GM12875 (cell line): ENCODE measurements at regions not wholly inside any gene's neighbourhood (a gene's known extent, or its start where the extent isn't known, plus 50 kb on each side); places are given as distances from the start of the nearest gene placed in this dataset.

Experiments used
- H3K4me3 ChIP-seq: one replicate; pipeline ENCODE4 v1.5.1; 2011; ENCODE audit warnings: low read depth, low read length, control low read depth
- TF ChIP-seq, protein P1 (sequence below): IDR thresholded peaks from 2 replicates; pipeline ENCODE4 v1.5.1; 2011; ENCODE audit warnings: low read depth, mild to moderate bottlenecking, control low read depth, inconsistent platforms, low read length, moderate library complexity, borderline replicate concordance; ENCODE audit not compliant: insufficient read depth

- TF ChIP-seq, protein P1, sequence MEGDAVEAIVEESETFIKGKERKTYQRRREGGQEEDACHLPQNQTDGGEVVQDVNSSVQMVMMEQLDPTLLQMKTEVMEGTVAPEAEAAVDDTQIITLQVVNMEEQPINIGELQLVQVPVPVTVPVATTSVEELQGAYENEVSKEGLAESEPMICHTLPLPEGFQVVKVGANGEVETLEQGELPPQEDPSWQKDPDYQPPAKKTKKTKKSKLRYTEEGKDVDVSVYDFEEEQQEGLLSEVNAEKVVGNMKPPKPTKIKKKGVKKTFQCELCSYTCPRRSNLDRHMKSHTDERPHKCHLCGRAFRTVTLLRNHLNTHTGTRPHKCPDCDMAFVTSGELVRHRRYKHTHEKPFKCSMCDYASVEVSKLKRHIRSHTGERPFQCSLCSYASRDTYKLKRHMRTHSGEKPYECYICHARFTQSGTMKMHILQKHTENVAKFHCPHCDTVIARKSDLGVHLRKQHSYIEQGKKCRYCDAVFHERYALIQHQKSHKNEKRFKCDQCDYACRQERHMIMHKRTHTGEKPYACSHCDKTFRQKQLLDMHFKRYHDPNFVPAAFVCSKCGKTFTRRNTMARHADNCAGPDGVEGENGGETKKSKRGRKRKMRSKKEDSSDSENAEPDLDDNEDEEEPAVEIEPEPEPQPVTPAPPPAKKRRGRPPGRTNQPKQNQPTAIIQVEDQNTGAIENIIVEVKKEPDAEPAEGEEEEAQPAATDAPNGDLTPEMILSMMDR = no peak
- H3K4me3 ChIP-seq = no peak overlapping the region
Observed at GRCh38 chr12:111022386-111022785, 102.0 kb upstream of the MYL2 start.

GRCh38 chr12:111014547-111014946, 94.2 kb upstream of the MYL2 start:
- no peak overlapping the region for H3K4me3 ChIP-seq
- TF ChIP-seq, protein P1 = no peak

GRCh38 chr12:111012918-111013317, 92.5 kb upstream of the MYL2 start:
- TF ChIP-seq, protein P1 = no peak

DNA sequence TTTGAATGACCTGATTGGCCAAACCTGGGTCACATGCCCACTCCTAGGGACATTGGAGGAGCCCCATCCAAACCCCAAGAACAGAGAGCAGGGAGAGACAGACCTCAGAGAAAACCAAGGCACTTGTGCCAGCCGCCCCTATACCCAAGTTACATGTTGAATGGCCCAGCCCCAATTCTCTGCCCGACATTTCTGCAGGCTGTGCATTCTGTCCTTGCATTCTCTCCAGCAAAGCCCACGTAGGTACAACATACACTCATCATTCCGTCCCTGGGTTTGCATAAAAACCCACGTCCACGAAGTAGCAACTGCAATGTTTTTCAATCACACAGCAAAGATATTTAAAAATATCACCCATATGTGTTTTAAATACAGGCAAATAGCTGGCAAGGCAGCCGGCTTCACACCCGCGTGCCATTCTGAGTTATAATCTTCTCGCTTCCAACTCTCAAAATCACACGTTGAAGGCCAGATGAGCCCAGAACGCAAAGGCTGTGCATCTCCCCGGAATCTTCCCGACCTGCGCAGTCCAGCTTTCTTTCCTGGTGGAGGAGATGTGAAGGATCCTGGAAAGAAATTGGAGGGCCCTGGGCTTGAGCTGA, 91.7 kb upstream of the MYL2 start:
- H3K4me3 ChIP-seq = no peak overlapping the region
- TF ChIP-seq, protein P1 = no peak

More at GRCh38 chr12:111012918-111013317, 92.5 kb upstream of the MYL2 start:
- no peak overlapping the region for H3K4me3 ChIP-seq

DNA sequence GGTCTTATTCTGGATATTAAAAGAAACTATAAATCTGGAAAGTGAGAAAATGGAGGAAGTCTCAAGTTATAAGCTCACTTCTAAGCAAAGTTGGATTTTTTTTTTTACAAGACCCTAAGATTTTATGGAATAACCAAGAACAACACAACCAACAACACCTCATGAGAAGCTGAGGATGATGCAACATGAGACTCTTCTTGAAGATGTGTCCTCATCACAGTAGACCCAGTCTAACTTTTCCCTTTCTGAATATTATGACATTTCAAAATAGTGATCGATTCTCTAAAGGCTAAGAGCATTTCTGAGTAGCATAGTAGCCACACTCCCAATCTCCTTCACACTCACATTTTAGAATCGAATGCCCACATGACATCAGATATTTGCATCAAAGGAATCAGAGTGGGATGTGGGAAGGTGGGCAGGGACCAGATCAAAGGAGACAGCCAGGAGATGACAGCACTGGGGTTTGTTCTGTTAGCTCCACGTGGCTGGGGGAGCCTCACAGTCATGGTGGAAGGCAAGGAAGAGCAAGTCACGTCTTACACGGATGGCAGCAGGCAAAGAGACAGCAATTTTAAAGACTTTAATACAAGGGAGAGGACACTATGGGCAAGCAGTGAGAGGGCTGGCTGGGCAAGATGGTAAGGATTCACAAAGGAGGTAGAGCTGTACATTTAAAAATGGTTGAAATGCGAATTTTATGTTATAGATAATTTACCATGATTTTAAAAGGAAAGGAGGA, 90.7 kb upstream of the MYL2 start:
- TF ChIP-seq, protein P1 = no peak
- H3K4me3 ChIP-seq = no peak overlapping the region

DNA sequence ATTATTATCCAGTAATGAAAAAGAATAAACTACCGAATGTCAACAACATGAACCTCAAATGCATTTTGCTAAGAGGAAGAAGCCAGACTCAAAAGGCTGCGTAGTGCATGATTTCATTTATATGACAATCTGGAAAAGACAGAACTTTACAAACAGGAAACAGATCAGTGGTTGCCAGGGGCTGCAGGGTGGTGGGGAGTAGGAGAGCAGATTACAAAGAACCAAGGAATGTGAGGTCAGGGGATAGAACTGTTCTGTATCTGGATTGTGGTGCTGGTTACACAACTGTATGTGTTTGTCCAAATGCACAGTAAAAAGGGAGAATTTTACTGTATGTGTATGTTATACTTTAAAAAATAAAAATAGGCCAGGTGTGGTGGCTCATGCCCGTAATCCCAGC, 89.7 kb upstream of the MYL2 start:
- TF ChIP-seq, protein P1 = no peak
- no peak overlapping the region for H3K4me3 ChIP-seq

DNA sequence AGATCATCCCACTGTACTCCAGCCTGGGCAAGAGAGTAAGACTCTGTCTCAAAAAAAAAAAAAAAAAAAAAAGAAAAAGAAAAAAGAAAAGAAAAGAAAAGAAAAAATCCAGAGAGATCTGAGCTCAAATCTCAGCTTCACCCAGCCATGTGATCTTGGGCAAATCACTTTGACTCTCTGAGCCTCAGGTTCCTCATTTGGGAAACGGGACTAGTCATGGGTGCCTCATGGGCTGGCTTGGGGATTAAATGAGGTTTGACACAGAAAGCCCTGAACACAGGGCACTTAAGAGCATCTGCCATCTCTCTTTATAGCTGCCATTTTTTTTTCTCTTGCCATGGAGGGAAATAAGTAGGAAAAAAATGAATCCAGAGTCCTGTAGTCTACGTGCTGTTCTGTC, 86.2 kb upstream of the MYL2 start:
- no peak overlapping the region for H3K4me3 ChIP-seq
- TF ChIP-seq, protein P1 = no peak
